ENCODE measurements at regions not wholly inside any gene's neighbourhood (a gene's known extent, or its start where the extent isn't known, plus 50 kb on each side); places are given as distances from the start of the nearest gene placed in this dataset.

GRCh38 chr12:92465786-92466295, 236.9 kb upstream of the PLEKHG7 start:
- DNase-seq (ENCODE audit: low spot score) (no peak), ATAC-seq (ENCODE audit: low FRiP score) (no peak)
- TF ChIP-seq CTCF (IDR thresholded peaks at IDR 0.05) = no peak

- TF ChIP-seq CTCF (IDR thresholded peaks at IDR 0.05) = no peak
- DNase-seq (ENCODE audit: low spot score) (no peak), ATAC-seq (ENCODE audit: low FRiP score) (peak; percentile 5)
These were observed 237.9 kb upstream of the PLEKHG7 start for GRCh38 chr12:92464911-92465310.

GRCh38 chr12:92463171-92463570, 239.6 kb upstream of the PLEKHG7 start:
- no peak for DNase-seq (ENCODE audit: low spot score)
- ATAC-seq (ENCODE audit: low FRiP score) = no peak
- TF ChIP-seq CTCF (IDR thresholded peaks at IDR 0.05) = no peak

GRCh38 chr12:92462527-92462926, 240.3 kb upstream of the PLEKHG7 start:
- DNase-seq (ENCODE audit: low spot score) = no peak
- no peak for ATAC-seq (ENCODE audit: low FRiP score)
- no peak for TF ChIP-seq CTCF (IDR thresholded peaks at IDR 0.05)

- no peak for DNase-seq (ENCODE audit: low spot score)
- no peak for ATAC-seq (ENCODE audit: low FRiP score)
- no peak for TF ChIP-seq CTCF (IDR thresholded peaks at IDR 0.05)
These were observed 240.7 kb upstream of the PLEKHG7 start for GRCh38 chr12:92462049-92462448.

- ATAC-seq (ENCODE audit: low FRiP score) (no peak), DNase-seq (ENCODE audit: low spot score) (no peak)
- TF ChIP-seq CTCF (IDR thresholded peaks at IDR 0.05) = no peak
These were observed 242.9 kb upstream of the PLEKHG7 start for GRCh38 chr12:92459850-92460249.

- no peak for DNase-seq (ENCODE audit: low spot score)
- no peak for ATAC-seq (ENCODE audit: low FRiP score)
- no peak for TF ChIP-seq CTCF (IDR thresholded peaks at IDR 0.05)
These were observed 243.8 kb upstream of the PLEKHG7 start for GRCh38 chr12:92458996-92459395.
